Heart right ventricle (tissue), 16 donors: ENCODE measurements at regions not wholly inside any gene's neighbourhood (a gene's known extent, or its start where the extent isn't known, plus 50 kb on each side); places are given as distances from the start of the nearest gene placed in this dataset.
A peak's percentile ranks its signal among the peaks of the same experiment; 100 is the strongest.

ENCODE experiments used
- ATAC-seq, 8 donors: fragments of 200-7000 bp; cut with Tn5 transposase; one replicate each; pipeline ENCODE4 v1.9.1; 2020; ENCODE audit warnings: mild to moderate bottlenecking in 8 of 8, moderate library complexity in 8 of 8, moderate number of reproducible peaks in 1 of 8
- DNase-seq, 2 donors: peaks; one replicate each; pipeline ENCODE4 v3.0.0-alpha.2; 2020
- H3K27ac ChIP-seq, 10 donors: fragments of 200-600 bp; sonication (generic) in 2 of 10; one replicate each; pipeline versions ENCODE4 v1.5.0 to v1.8.0; 2020 to 2022; ENCODE audit warnings: mild to moderate bottlenecking in 3 of 10
- H3K27me3 ChIP-seq, 7 donors: fragments of 200-600 bp; one replicate each; pipeline ENCODE4 v1.8.0; 2021 to 2022; ENCODE audit warnings: mild to moderate bottlenecking in 2 of 7
- H3K36me3 ChIP-seq, 9 donors: fragments of 200-600 bp; sonication (generic) in 1 of 9; one replicate each; pipeline versions ENCODE4 v1.5.0 to v1.8.0; 2020 to 2022; ENCODE audit warnings: mild to moderate bottlenecking in 2 of 9
- H3K4me1 ChIP-seq, 9 donors: fragments of 200-600 bp; sonication (generic) in 1 of 9; one replicate each; pipeline versions ENCODE4 v1.5.0 to v1.8.0; 2020 to 2022; ENCODE audit warnings: mild to moderate bottlenecking in 4 of 9
- H3K4me3 ChIP-seq, 10 donors: fragments of 200-600 bp; sonication (generic) in 2 of 10; one replicate each; pipeline versions ENCODE4 v1.5.0 to v1.8.0; 2020 to 2022; ENCODE audit warnings: mild to moderate bottlenecking in 7 of 10, moderate library complexity in 2 of 10
- H3K9me3 ChIP-seq, 11 donors: fragments of 200-600 bp in 10 of 11; sonication (generic) in 2 of 11; one replicate each; pipeline versions ENCODE4 v1.5.0 to v1.8.0; 2013 to 2022; ENCODE audit warnings: mild to moderate bottlenecking in 2 of 11, control low read depth in 1 of 11, moderate library complexity in 1 of 11
- CTCF ChIP-seq, 9 donors: fragments of 200-600 bp; sonication (generic) in 2 of 9; IDR thresholded peaks; one replicate each; pipeline versions ENCODE4 v1.5.0 to v1.8.0; 2021 to 2022; ENCODE audit warnings: antibody characterized with exemption in 9 of 9, mild to moderate bottlenecking in 5 of 9, moderate library complexity in 1 of 9
- WGBS, 2 donors: extraction: QIAGEN DNeasy Blood & Tissue Kit; methylation state at CpG; one replicate each; pipeline ENCODE4 v1.1.7; 2013; ENCODE audit warnings: inconsistent platforms in 1 of 2; 5-methylcytosine and 5-hydroxymethylcytosine counted together
- intact Hi-C, 10 donors: fragments of 100-400 bp; cut with DNase I; formaldehyde crosslinking; loops; one replicate each; pipeline versions ENCODE4 v1.11.1 to v1.14.2; 2022
- donor health status: Arrhythmogenic right ventricular cardiomyopathy.
- donor health status: ischemic (EF 13 %, LVEDD 7.1; RV severe dilation, severe dysfunction).
- donor health status: healthy with polysubstance abuse.
- donor health status: DM: no; HTN: yes; CAD: no.
- donor health status: DM: no; HTN: no; CAD: no.
- donor health status: ischemic (EF 25% LVEDD 6.9; RV normal size, moderate dysfunction).
- donor health status: ischemic (EF 25% LVEDD 5.7; RV mildly dilated, moderate dysfunction).
- donor health status: healthy.
- donor health status: DM: yes; HTN: yes; CAD: no.
- donor health status: Ischemic cardiomyopathy.
- donor health status: ischemic (EF 35%, LVEDD 5.7; RV mildly dilated, moderate dysfunction).
- donor health status: nonischemic (EF 11% LVEDD 7.7; RV severe dilation, severe dysfunction).
- donor health status: DM: yes; HTN: yes; CAD: no.
- donor health status: PGD.
- donor health status: ischemic (EF 29% LVEDD 5.4; RV normal size, mild dysfunction).
- donor health status: nonischemic (EF 23%, LVEDD 6.1; RV moderate dilation, normal function).

- no peak for TF ChIP-seq CTCF (IDR thresholded peaks at IDR 0.05)
- intact Hi-C loops: no loop called here
- WGBS, 2 donors: 73 to 85% methylated on average over 1 of the region's 1 CpG
- no peak for ATAC-seq
- no peak overlapping the region for H3K4me3 ChIP-seq
- H3K9me3 ChIP-seq: no peaks in the 10 kb centered on the region
- H3K4me1 ChIP-seq: no peaks in the 10 kb centered on the region
- H3K27me3 ChIP-seq: peaks cover 0 to 87% (median 67%) of the 10 kb centered on the region in 7 donors
- no peaks in the 10 kb centered on the region for H3K36me3 ChIP-seq
- DNase-seq: no peak
- no peak overlapping the region for H3K27ac ChIP-seq
These were observed 91.8 kb upstream of the CISTR start for GRCh38 chr12:53843545-53843944.

DNA sequence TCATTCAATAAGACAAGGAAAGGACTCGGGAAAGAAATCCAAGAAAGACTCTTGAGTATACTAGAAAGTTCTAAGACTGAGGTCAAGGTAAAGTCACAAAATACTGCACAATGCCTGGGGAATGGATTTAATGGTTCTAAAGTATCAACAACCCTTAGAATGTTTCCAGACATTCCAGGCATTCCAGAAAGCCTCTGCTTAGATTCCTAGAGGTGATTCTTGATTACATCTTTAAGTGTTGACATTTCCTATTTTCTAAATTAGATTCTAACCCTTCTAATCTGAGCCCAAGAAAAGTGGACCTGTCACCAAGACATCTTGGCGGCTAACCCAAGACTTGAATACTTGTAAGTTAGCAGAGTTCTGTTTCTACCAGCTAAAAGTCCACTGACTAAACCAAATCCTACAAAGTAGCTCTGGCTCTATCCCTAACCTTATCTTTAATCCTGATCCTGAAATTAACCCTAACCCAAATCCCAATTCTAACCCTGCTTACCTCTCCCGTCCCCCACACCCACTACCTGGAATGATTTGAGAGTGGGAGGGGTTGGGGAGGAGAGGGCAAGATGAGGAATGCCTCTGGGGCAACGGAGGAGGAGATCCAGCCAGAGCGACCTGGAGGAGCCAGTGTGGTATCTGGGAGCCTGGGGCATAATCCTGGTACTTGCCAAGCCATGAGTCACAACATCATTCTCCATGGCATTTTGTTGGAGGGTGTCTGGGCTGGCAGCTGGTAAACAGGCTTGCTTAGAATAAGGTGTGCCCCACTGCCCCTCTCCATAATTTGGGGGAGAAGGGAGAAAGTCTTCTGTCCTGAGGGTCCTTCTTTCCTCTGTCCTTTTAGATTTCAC, 93.4 kb upstream of the HOXC13 start:
- H3K4me3 ChIP-seq: no peak overlapping the region
- intact Hi-C loops: no loop called here
- 28 to 29% methylated on average over 5 of the region's 5 CpGs for WGBS, 2 donors
- no peaks in the 10 kb centered on the region for H3K4me1 ChIP-seq
- peaks cover 0 to 92% (median 63%) of the 10 kb centered on the region in 7 donors for H3K27me3 ChIP-seq
- DNase-seq (no peak), ATAC-seq (peak in 1 of 8 donors; percentile 33)
- H3K9me3 ChIP-seq: no peaks in the 10 kb centered on the region
- H3K27ac ChIP-seq: no peak overlapping the region
- TF ChIP-seq CTCF (IDR thresholded peaks at IDR 0.05): no peak
- H3K36me3 ChIP-seq: no peaks in the 10 kb centered on the region

DNA sequence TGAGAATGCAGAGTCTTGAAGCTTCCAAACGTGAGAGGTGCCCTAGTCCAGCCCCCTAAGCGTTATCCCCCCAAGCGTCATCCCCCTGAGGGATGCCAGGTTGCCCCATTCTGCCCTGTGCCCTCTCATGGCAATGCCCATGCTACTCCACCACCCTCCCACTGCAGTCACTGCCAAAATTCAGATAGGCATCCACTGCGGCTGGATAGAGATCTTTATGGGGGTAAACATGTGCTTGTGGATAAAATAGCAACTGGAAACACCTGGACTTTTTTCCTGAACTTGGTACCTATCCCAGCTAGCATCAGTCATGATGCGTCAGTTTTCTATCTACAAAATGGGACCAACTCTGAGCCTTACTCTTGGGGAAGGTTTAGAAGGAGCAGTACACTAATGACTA, 92.7 kb upstream of the HOXC13 start:
- Histone ChIP-seq H3K27ac (no peak overlapping the region), H3K36me3 (no peaks in the 10 kb centered on the region), H3K4me3 (no peak overlapping the region), H3K27me3 (peaks cover 0 to 93% (median 63%) of the 10 kb centered on the region in 7 donors), H3K4me1 (no peaks in the 10 kb centered on the region), H3K9me3 (no peaks in the 10 kb centered on the region)
- DNase-seq (no peak), ATAC-seq (no peak)
- 72 to 74% methylated on average over 5 of the region's 5 CpGs for WGBS, 2 donors
- intact Hi-C loops: no loop called here
- TF ChIP-seq CTCF (IDR thresholded peaks at IDR 0.05): no peak

- H3K36me3 ChIP-seq: no peaks in the 10 kb centered on the region
- 87 to 88% methylated on average over 8 of the region's 8 CpGs for WGBS, 2 donors
- H3K4me1 ChIP-seq: no peaks in the 10 kb centered on the region
- H3K4me3 ChIP-seq: no peak overlapping the region
- peaks cover 0 to 83% (median 56%) of the 10 kb centered on the region in 7 donors for H3K27me3 ChIP-seq
- no peak overlapping the region for H3K27ac ChIP-seq
- no peaks in the 10 kb centered on the region for H3K9me3 ChIP-seq
- intact Hi-C loops: no loop called here
- no peak for TF ChIP-seq CTCF (IDR thresholded peaks at IDR 0.05)
- DNase-seq: no peak
- no peak for ATAC-seq
These were observed 89.5 kb upstream of the HOXC13 start for GRCh38 chr12:53849113-53849512.
